ENCODE measurements at regions not wholly inside any gene's neighbourhood (a gene's known extent, or its start where the extent isn't known, plus 50 kb on each side); places are given as distances from the start of the nearest gene placed in this dataset.

- TF ChIP-seq, protein P1, sequence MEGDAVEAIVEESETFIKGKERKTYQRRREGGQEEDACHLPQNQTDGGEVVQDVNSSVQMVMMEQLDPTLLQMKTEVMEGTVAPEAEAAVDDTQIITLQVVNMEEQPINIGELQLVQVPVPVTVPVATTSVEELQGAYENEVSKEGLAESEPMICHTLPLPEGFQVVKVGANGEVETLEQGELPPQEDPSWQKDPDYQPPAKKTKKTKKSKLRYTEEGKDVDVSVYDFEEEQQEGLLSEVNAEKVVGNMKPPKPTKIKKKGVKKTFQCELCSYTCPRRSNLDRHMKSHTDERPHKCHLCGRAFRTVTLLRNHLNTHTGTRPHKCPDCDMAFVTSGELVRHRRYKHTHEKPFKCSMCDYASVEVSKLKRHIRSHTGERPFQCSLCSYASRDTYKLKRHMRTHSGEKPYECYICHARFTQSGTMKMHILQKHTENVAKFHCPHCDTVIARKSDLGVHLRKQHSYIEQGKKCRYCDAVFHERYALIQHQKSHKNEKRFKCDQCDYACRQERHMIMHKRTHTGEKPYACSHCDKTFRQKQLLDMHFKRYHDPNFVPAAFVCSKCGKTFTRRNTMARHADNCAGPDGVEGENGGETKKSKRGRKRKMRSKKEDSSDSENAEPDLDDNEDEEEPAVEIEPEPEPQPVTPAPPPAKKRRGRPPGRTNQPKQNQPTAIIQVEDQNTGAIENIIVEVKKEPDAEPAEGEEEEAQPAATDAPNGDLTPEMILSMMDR (IDR thresholded peaks at IDR 0.05; ENCODE audit: insufficient read depth, low read depth, low read length), result no peak
- no peak for TF ChIP-seq EZH2 (IDR thresholded peaks at IDR 0.05; ENCODE audit: insufficient read depth, low read length)
Observed at GRCh38 chr2:145416640-145417039, 896.7 kb upstream of the ZEB2 start.

All from astrocyte (in vitro differentiated cells and primary cell).